ENCODE measurements at regions not wholly inside any gene's neighbourhood (a gene's known extent, or its start where the extent isn't known, plus 50 kb on each side); places are given as distances from the start of the nearest gene placed in this dataset.

GRCh38 chr5:125301711-125302110, 555.3 kb upstream of the ZNF608 start:
- DNase-seq (ENCODE audit: low read depth): no peak
- Histone ChIP-seq H3K27me3 (ENCODE audit: control insufficient read depth, insufficient read depth, low read length) (no peaks in the 10 kb centered on the region), H3K4me3 (ENCODE audit: low read depth, low read length) (no peak overlapping the region), H3K36me3 (ENCODE audit: control insufficient read depth, insufficient read depth, low read length) (no peaks in the 10 kb centered on the region)
- no peak for TF ChIP-seq CTCF (IDR thresholded peaks at IDR 0.05; ENCODE audit: insufficient read depth, low read length, poor library complexity, severe bottlenecking)

- H3K4me3 ChIP-seq (ENCODE audit: low read depth, low read length): no peak overlapping the region
- no peak for DNase-seq (ENCODE audit: low read depth)
- no peaks in the 10 kb centered on the region for H3K36me3 ChIP-seq (ENCODE audit: control insufficient read depth, insufficient read depth, low read length)
- TF ChIP-seq CTCF (IDR thresholded peaks at IDR 0.05; ENCODE audit: insufficient read depth, low read length, poor library complexity, severe bottlenecking): no peak
- no peaks in the 10 kb centered on the region for H3K27me3 ChIP-seq (ENCODE audit: control insufficient read depth, insufficient read depth, low read length)
Observed at GRCh38 chr5:125302577-125302976, 556.1 kb upstream of the ZNF608 start.

GRCh38 chr5:125306741-125307140, 560.3 kb upstream of the ZNF608 start:
- Histone ChIP-seq H3K27me3 (ENCODE audit: control insufficient read depth, insufficient read depth, low read length) (no peaks in the 10 kb centered on the region), H3K36me3 (ENCODE audit: control insufficient read depth, insufficient read depth, low read length) (no peaks in the 10 kb centered on the region), H3K4me3 (ENCODE audit: low read depth, low read length) (no peak overlapping the region)
- no peak for TF ChIP-seq CTCF (IDR thresholded peaks at IDR 0.05; ENCODE audit: insufficient read depth, low read length, poor library complexity, severe bottlenecking)
- DNase-seq (ENCODE audit: low read depth): no peak

- Histone ChIP-seq H3K4me3 (ENCODE audit: low read depth, low read length) (no peak overlapping the region), H3K27me3 (ENCODE audit: control insufficient read depth, insufficient read depth, low read length) (no peaks in the 10 kb centered on the region), H3K36me3 (ENCODE audit: control insufficient read depth, insufficient read depth, low read length) (no peaks in the 10 kb centered on the region)
- no peak for TF ChIP-seq CTCF (IDR thresholded peaks at IDR 0.05; ENCODE audit: insufficient read depth, low read length, poor library complexity, severe bottlenecking)
- peak; percentile 39 for DNase-seq (ENCODE audit: low read depth)
Observed at GRCh38 chr5:125310749-125311148, 564.3 kb upstream of the ZNF608 start.

- DNase-seq (ENCODE audit: low read depth): peak; percentile 29
- Histone ChIP-seq H3K27me3 (ENCODE audit: control insufficient read depth, insufficient read depth, low read length) (no peaks in the 10 kb centered on the region), H3K4me3 (ENCODE audit: low read depth, low read length) (no peak overlapping the region), H3K36me3 (ENCODE audit: control insufficient read depth, insufficient read depth, low read length) (no peaks in the 10 kb centered on the region)
- no peak for TF ChIP-seq CTCF (IDR thresholded peaks at IDR 0.05; ENCODE audit: insufficient read depth, low read length, poor library complexity, severe bottlenecking)
Observed at GRCh38 chr5:125311743-125312142, 565.3 kb upstream of the ZNF608 start.

GRCh38 chr5:125313555-125313954, 567.1 kb upstream of the ZNF608 start:
- TF ChIP-seq CTCF (IDR thresholded peaks at IDR 0.05; ENCODE audit: insufficient read depth, low read length, poor library complexity, severe bottlenecking): no peak
- no peaks in the 10 kb centered on the region for H3K36me3 ChIP-seq (ENCODE audit: control insufficient read depth, insufficient read depth, low read length)
- no peaks in the 10 kb centered on the region for H3K27me3 ChIP-seq (ENCODE audit: control insufficient read depth, insufficient read depth, low read length)
- no peak for DNase-seq (ENCODE audit: low read depth)
- H3K4me3 ChIP-seq (ENCODE audit: low read depth, low read length): no peak overlapping the region

Data from kidney epithelial cell (primary cell).